OCI-LY3 (cell line): ENCODE measurements at regions not wholly inside any gene's neighbourhood (a gene's known extent, or its start where the extent isn't known, plus 50 kb on each side); places are given as distances from the start of the nearest gene placed in this dataset.

ENCODE experiments used
- H2AFZ ChIP-seq: fragments of 200-600, 300-600 bp; shearing (Covaris generic); 2 replicates; pipeline ENCODE4 v1.6.0; 2014; ENCODE audit warnings: antibody characterized with exemption, low read depth, low read length
- H3K27ac ChIP-seq: fragments of 200-600, 300-600 bp; sonication (generic); 2 replicates; pipeline ENCODE4 v1.5.1; 2014; ENCODE audit warnings: mild to moderate bottlenecking, low read length, moderate library complexity, mixed read lengths
- H3K27me3 ChIP-seq: fragments of 200-600, 300-600 bp; sonication (generic); 2 replicates; pipeline ENCODE4 v1.6.1; 2014; ENCODE audit warnings: low read depth, low read length, mixed read lengths
- H3K36me3 ChIP-seq: fragments of 200-600, 300-600 bp; sonication (generic); replicated peaks from 2 replicates; pipeline ENCODE3; 2014; ENCODE audit warnings: low read depth, low read length, mixed read lengths
- H3K4me1 ChIP-seq: fragments of 300-600, 200-600 bp; sonication (generic); 2 replicates; pipeline ENCODE4 v1.6.1; 2014; ENCODE audit warnings: low read length, mixed read lengths
- H3K4me2 ChIP-seq: fragments of 200-600, 300-600 bp; sonication (generic); 2 replicates; pipeline ENCODE4 v1.6.1; 2014; ENCODE audit warnings: low read length, mixed read lengths
- H3K4me3 ChIP-seq: fragments of 300-600, 200-600 bp; sonication (generic); 2 replicates; pipeline ENCODE4 v1.5.1; 2014; ENCODE audit warnings: antibody characterized with exemption, mild to moderate bottlenecking, low read length, moderate library complexity
- H3K79me2 ChIP-seq: fragments of 300-600, 200-600 bp; shearing (Covaris generic); 2 replicates; pipeline ENCODE4 v1.6.1; 2014; ENCODE audit warnings: mild to moderate bottlenecking, low read length, mixed read lengths
- H3K9ac ChIP-seq: fragments of 300-600, 200-600 bp; shearing (Covaris generic); 2 replicates; pipeline ENCODE4 v1.6.0; 2014; ENCODE audit warnings: mild to moderate bottlenecking, low read length, moderate library complexity
- H3K9me3 ChIP-seq: fragments of 200-600, 300-600 bp; shearing (Covaris generic); 2 replicates; pipeline ENCODE4 v1.6.1; 2014; ENCODE audit warnings: low read length, mixed read lengths; ENCODE audit not compliant: insufficient read depth
- H4K20me1 ChIP-seq: fragments of 200-600, 300-600 bp; sonication (generic); 2 replicates; pipeline ENCODE4 v1.6.1; 2016; ENCODE audit warnings: low read length, mixed read lengths; ENCODE audit not compliant: insufficient read depth
- EZH2phosphoT487 ChIP-seq: fragments of 200-600 bp; shearing (Covaris generic); IDR thresholded peaks from 2 replicates; pipeline ENCODE4 v1.6.1; 2018; ENCODE audit warnings: antibody characterized with exemption, mixed run types, low read depth
- TF ChIP-seq, protein P1 (sequence below): fragments of 200-600, 300-600 bp; sonication (generic); IDR thresholded peaks from 2 replicates; pipeline ENCODE4 v1.5.1; 2014; ENCODE audit warnings: antibody characterized with exemption, low read length, low read depth

DNA sequence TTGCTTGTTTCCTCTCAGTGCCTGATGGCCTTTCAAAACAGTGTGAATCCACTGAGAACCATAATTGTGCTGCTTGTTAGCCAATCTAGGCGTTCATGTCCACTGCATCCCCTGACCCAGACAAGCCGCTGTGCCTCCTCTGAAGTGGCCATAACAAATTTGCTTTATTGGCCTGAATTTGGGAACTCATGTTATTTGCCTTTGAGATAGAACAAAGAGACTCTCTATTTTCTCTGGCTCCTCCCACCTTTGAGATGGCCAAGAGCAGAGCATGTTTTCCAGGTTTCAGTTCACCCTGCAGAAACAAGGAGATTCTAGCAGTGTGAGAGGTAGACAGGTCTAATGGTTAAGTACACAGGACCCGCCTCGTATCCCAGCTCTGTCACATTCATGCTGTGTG is 723.9 kb downstream of the MED13L start:
- no peak overlapping the region for H2AFZ ChIP-seq
- H3K27ac ChIP-seq = no peak overlapping the region
- no peaks in the 10 kb centered on the region for H3K79me2 ChIP-seq
- H3K4me3 ChIP-seq = no peak overlapping the region
- TF ChIP-seq, protein P1, sequence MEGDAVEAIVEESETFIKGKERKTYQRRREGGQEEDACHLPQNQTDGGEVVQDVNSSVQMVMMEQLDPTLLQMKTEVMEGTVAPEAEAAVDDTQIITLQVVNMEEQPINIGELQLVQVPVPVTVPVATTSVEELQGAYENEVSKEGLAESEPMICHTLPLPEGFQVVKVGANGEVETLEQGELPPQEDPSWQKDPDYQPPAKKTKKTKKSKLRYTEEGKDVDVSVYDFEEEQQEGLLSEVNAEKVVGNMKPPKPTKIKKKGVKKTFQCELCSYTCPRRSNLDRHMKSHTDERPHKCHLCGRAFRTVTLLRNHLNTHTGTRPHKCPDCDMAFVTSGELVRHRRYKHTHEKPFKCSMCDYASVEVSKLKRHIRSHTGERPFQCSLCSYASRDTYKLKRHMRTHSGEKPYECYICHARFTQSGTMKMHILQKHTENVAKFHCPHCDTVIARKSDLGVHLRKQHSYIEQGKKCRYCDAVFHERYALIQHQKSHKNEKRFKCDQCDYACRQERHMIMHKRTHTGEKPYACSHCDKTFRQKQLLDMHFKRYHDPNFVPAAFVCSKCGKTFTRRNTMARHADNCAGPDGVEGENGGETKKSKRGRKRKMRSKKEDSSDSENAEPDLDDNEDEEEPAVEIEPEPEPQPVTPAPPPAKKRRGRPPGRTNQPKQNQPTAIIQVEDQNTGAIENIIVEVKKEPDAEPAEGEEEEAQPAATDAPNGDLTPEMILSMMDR = no peak
- TF ChIP-seq EZH2phosphoT487 = no peak
- no peaks in the 10 kb centered on the region for H4K20me1 ChIP-seq
- H3K9me3 ChIP-seq = no peaks in the 10 kb centered on the region
- H3K36me3 ChIP-seq = no peaks in the 10 kb centered on the region
- no peak overlapping the region for H3K4me2 ChIP-seq
- H3K4me1 ChIP-seq = no peaks in the 10 kb centered on the region
- no peak overlapping the region for H3K9ac ChIP-seq
- H3K27me3 ChIP-seq = no peaks in the 10 kb centered on the region

DNA sequence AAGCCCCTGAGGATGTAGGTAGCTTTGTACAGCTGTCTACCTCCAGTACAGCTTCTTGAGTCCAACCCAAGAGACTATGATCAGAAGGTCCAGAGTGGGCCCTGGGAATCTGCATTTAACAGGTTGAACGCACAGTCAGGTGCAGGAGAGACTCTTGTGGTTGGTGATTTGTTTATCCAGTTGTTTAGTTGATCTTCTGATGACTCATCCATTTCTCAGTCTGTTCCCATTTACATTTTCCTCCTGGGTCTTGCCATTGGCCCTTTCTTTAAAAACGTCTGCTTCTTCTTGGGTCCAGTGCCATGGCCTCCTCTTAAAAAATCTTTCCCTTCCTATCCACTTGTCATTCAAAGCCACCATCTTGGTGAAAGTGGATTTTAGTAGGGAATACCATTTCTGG is 734.2 kb downstream of the MED13L start:
- Histone ChIP-seq H3K4me2 (no peak overlapping the region), H3K9me3 (no peaks in the 10 kb centered on the region), H4K20me1 (no peaks in the 10 kb centered on the region), H3K9ac (no peak overlapping the region), H2AFZ (no peak overlapping the region), H3K79me2 (no peaks in the 10 kb centered on the region), H3K4me1 (no peaks in the 10 kb centered on the region), H3K27ac (no peak overlapping the region), H3K36me3 (no peaks in the 10 kb centered on the region), H3K27me3 (peaks cover 29% of the 10 kb centered on the region; the same call in 1 of the 2 replicates), H3K4me3 (no peak overlapping the region)
- TF ChIP-seq, protein P1 = no peak
- TF ChIP-seq EZH2phosphoT487 = no peak

DNA sequence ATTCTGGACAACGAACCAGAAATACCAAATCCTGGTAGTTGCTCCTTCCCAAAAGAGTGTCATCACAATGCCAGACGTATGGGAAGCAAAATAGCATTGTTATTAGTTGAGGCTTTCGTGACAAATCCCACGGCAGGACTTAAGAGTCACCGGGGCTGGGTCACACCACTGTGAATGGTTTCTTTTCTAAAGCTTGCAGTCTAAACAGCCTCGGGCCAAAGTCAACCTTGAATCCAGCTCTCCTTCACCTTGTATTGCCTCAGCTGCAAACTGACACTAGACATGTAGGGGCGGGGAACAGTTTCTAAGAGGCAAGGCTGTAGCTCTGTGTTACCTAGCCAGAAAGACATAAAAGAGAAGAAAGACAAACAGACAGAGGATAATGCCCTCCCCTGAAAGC is 734.8 kb downstream of the MED13L start:
- Histone ChIP-seq H3K4me2 (no peak overlapping the region), H3K4me1 (no peaks in the 10 kb centered on the region), H2AFZ (no peak overlapping the region), H3K9ac (no peak overlapping the region), H3K27me3 (peaks cover 29% of the 10 kb centered on the region; the same call in 1 of the 2 replicates), H3K27ac (no peak overlapping the region), H3K4me3 (no peak overlapping the region), H4K20me1 (no peaks in the 10 kb centered on the region), H3K9me3 (no peaks in the 10 kb centered on the region), H3K79me2 (no peaks in the 10 kb centered on the region), H3K36me3 (no peaks in the 10 kb centered on the region)
- no peak for TF ChIP-seq EZH2phosphoT487
- TF ChIP-seq, protein P1 = no peak

DNA sequence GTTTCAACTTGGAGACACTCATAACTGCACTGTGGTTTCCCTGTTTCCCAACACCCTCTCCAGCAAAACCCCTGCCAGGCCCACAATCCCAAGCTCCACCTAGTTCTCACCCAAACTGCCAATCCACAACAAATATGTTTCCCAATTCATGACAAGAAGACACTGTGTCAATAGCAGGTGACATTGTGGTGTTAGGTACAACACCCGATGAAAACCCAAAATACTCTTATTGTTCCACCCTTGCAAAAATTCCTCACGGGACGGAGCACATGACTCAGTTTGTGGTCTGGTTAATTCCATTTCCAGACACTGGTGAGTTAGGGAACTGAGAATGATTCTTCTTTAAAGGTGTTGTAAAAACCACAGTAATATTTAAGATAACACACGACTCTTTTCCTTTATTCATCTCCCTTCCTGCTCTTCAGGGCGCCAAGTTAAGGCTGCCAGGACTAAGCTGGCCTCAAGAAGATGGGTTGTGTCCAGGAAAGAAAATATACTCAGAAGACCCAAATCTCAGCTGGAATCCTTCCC is 735.5 kb downstream of the MED13L start:
- TF ChIP-seq EZH2phosphoT487 = no peak
- TF ChIP-seq, protein P1 = no peak

More for the DNA sequence above, 735.5 kb downstream of the MED13L start:
- no peaks in the 10 kb centered on the region for H3K4me1 ChIP-seq
- no peak overlapping the region for H3K4me3 ChIP-seq
- no peak overlapping the region for H3K27ac ChIP-seq
- H3K36me3 ChIP-seq = no peaks in the 10 kb centered on the region
- H3K9ac ChIP-seq = no peak overlapping the region
- H3K4me2 ChIP-seq = no peak overlapping the region
- H4K20me1 ChIP-seq = no peaks in the 10 kb centered on the region
- H3K27me3 ChIP-seq = peaks cover 29% of the 10 kb centered on the region; the same call in 1 of the 2 replicates
- no peak overlapping the region for H2AFZ ChIP-seq
- H3K79me2 ChIP-seq = no peaks in the 10 kb centered on the region
- H3K9me3 ChIP-seq = no peaks in the 10 kb centered on the region
